HCT116 (cell line): ENCODE measurements at regions not wholly inside any gene's neighbourhood (a gene's known extent, or its start where the extent isn't known, plus 50 kb on each side); places are given as distances from the start of the nearest gene placed in this dataset.

Source experiments
- ATAC-seq: fragments of 200-7000 bp; cut with Tn5 transposase; 2 replicates; pipeline ENCODE4 v1.9.1; 2020; ENCODE audit warnings: mild to moderate bottlenecking, moderate library complexity
- BruUV-seq: library from RNA; stranded (reverse); fragments of 400-500 nt; replicated peaks from 2 replicates; lab custom pipeline; 2021; lab: Mats Ljungman, UMichigan
- CTCF ChIA-PET: fragments of 300-600 bp; sonication (Branson Sonifier 250); formaldehyde crosslinking; loops from one replicate; lab custom pipeline; 2021; ENCODE audit warnings: antibody characterized with exemption; lab: Charles Lee
- POLR2A ChIA-PET: fragments of 300-600, 350-600 bp; sonication (Branson Sonifier 250); formaldehyde crosslinking; loops from one replicate; lab custom pipeline; 2021; ENCODE audit warnings: antibody characterized with exemption; lab: Charles Lee
- RAD21 ChIA-PET, 2 experiments: fragments of 300-600 bp; sonication (Branson Sonifier 250); formaldehyde crosslinking; loops; one replicate each; lab custom pipeline; 2023; ENCODE audit warnings: low total read pairs in 2 of 2; ENCODE audit not compliant: uncharacterized antibody in 2 of 2, unreplicated experiment in 2 of 2, low non-redundant PET in 1 of 2; lab: Charles Lee
- DNase-seq: peaks from one replicate; pipeline ENCODE4 v3.0.0-alpha.2; 2010; ENCODE audit warnings: low read depth, low spot score
- H2AFZ ChIP-seq: fragments of 200-600 bp; shearing (Covaris generic), sonication (generic); 2 replicates; pipeline ENCODE4 v1.6.1; 2017; ENCODE audit warnings: low read depth, mixed run types, mixed read lengths, antibody characterized with exemption, low read length; ENCODE audit not compliant: poor library complexity, severe bottlenecking
- H3K27ac ChIP-seq: 2 replicates; pipeline ENCODE4 v1.5.1; 2012; ENCODE audit warnings: low read depth, low read length
- H3K27me3 ChIP-seq: fragments of 200-600 bp; sonication (generic); 2 replicates; pipeline ENCODE4 v1.6.1; 2016; ENCODE audit warnings: mixed run types, low read length, mixed read lengths; ENCODE audit not compliant: insufficient read depth
- H3K36me3 ChIP-seq, 2 experiments: fragments of 200-500 bp in 1 of 2; fragments of 200-600 bp in 1 of 2; sonication (Bioruptor generic) in 1 of 2; sonication (generic) in 1 of 2; 2 replicates each; pipeline versions ENCODE4 v1.5.1 to v1.6.1; 2014 to 2016; ENCODE audit warnings: low read length in 2 of 2, inconsistent platforms in 1 of 2, mixed read lengths in 1 of 2, mixed run types in 1 of 2; ENCODE audit not compliant: insufficient read depth in 2 of 2, control insufficient read depth in 1 of 2
- H3K4me1 ChIP-seq, 2 experiments: fragments of 200-600 bp in 1 of 2; sonication (generic) in 1 of 2; 2 replicates each; pipeline versions ENCODE4 v1.5.1 to v1.6.1; 2012 to 2017; ENCODE audit warnings: low read length in 2 of 2, inconsistent platforms in 1 of 2, mild to moderate bottlenecking in 1 of 2, mixed read lengths in 1 of 2, mixed run types in 1 of 2, moderate library complexity in 1 of 2; ENCODE audit not compliant: insufficient read depth in 2 of 2, control insufficient read depth in 1 of 2
- H3K4me2 ChIP-seq: fragments of 200-600 bp; sonication (generic); 2 replicates; pipeline ENCODE4 v1.6.1; 2017; ENCODE audit warnings: mixed run types, low read length, mixed read lengths
- H3K4me3 ChIP-seq, 2 experiments: fragments of 200-600 bp in 1 of 2; sonication (generic) in 1 of 2; replicated peaks in 1 of 2; 2 replicates each; pipeline ENCODE4 v1.5.1; 2011 to 2016; ENCODE audit warnings: low read length in 2 of 2, control low read depth in 1 of 2, low read depth in 1 of 2, mild to moderate bottlenecking in 1 of 2, mixed read lengths in 1 of 2, mixed run types in 1 of 2
- H3K79me2 ChIP-seq: fragments of 200-600 bp; sonication (generic); 2 replicates; pipeline ENCODE4 v1.6.1; 2017; ENCODE audit warnings: mild to moderate bottlenecking, mixed run types, low read length, moderate library complexity, mixed read lengths; ENCODE audit not compliant: insufficient read depth
- H3K9ac ChIP-seq: fragments of 200-600 bp; sonication (generic); 2 replicates; pipeline ENCODE4 v1.6.1; 2016; ENCODE audit warnings: low read length, mixed read lengths
- H3K9me2 ChIP-seq: fragments of 200-600 bp; sonication (generic), shearing (Covaris generic); 2 replicates; pipeline ENCODE4 v1.6.1; 2017; ENCODE audit warnings: mixed run types, mild to moderate bottlenecking, moderate library complexity; ENCODE audit not compliant: insufficient read depth
- H3K9me3 ChIP-seq, 2 experiments: fragments of 200-500 bp in 1 of 2; fragments of 200-600 bp in 1 of 2; sonication (Bioruptor generic) in 1 of 2; sonication (generic) in 1 of 2; 2 replicates each; pipeline ENCODE4 v1.6.1; 2014 to 2017; ENCODE audit warnings: low read length in 2 of 2, mixed read lengths in 2 of 2, inconsistent platforms in 1 of 2, low read depth in 1 of 2, mild to moderate bottlenecking in 1 of 2, mixed run types in 1 of 2, moderate library complexity in 1 of 2; ENCODE audit not compliant: control insufficient read depth in 1 of 2, insufficient read depth in 1 of 2
- H4K20me1 ChIP-seq: fragments of 200-600 bp; sonication (generic), shearing (Covaris generic); 2 replicates; pipeline ENCODE4 v1.6.1; 2017; ENCODE audit warnings: mixed run types, mild to moderate bottlenecking, moderate library complexity; ENCODE audit not compliant: insufficient read depth
- CEBPB ChIP-seq: IDR thresholded peaks from 2 replicates; pipeline ENCODE4 v1.6.1; 2012; ENCODE audit warnings: low read depth
- EGR1 ChIP-seq: IDR thresholded peaks from 2 replicates; pipeline ENCODE4 v1.6.1; 2012; ENCODE audit warnings: low read depth
- POLR2A ChIP-seq: IDR thresholded peaks from 2 replicates; pipeline ENCODE4 v1.7.0; 2011; ENCODE audit warnings: borderline replicate concordance; ENCODE audit not compliant: insufficient read depth, insufficient read length; ENCODE audit errors: extremely low read depth
- SP1 ChIP-seq: IDR thresholded peaks from 2 replicates; pipeline ENCODE4 v1.6.1; 2012; ENCODE audit warnings: low read depth
- SRF ChIP-seq: IDR thresholded peaks from 2 replicates; pipeline ENCODE4 v1.6.1; 2012; ENCODE audit warnings: low read depth
- TCF7L2 ChIP-seq: IDR thresholded peaks from 2 replicates; pipeline ENCODE4 v1.7.0; 2011; ENCODE audit warnings: borderline replicate concordance, inconsistent platforms; ENCODE audit not compliant: insufficient read depth, insufficient read length; ENCODE audit errors: extremely low read depth
- intact Hi-C: fragments of 100-400 bp; cut with micrococcal nuclease; formaldehyde crosslinking; loops from 2 replicates; pipeline ENCODE4 v1.10.0; 2022
- TF ChIP-seq, protein P1 (sequence below): IDR thresholded peaks from 2 replicates; pipeline ENCODE4 v1.6.1; 2012
- TF ChIP-seq, protein P2 (sequence below), 3 experiments: fragments of 200-600 bp in 1 of 3; sonication (generic) in 1 of 3; IDR thresholded peaks in 2 of 3; conservative IDR thresholded peaks in 1 of 3; 2 replicates each; pipeline ENCODE4 v1.5.1; 2012 to 2017; ENCODE audit warnings: low read depth in 2 of 3, low read length in 2 of 3, antibody characterized with exemption in 1 of 3, borderline replicate concordance in 1 of 3, control low read depth in 1 of 3, mild to moderate bottlenecking in 1 of 3, mixed read lengths in 1 of 3, mixed run types in 1 of 3, moderate library complexity in 1 of 3; ENCODE audit not compliant: insufficient read depth in 1 of 3
- TF ChIP-seq, protein P3 (sequence below): IDR thresholded peaks from 2 replicates; pipeline ENCODE4 v1.6.1; 2012; ENCODE audit warnings: low read depth

DNA sequence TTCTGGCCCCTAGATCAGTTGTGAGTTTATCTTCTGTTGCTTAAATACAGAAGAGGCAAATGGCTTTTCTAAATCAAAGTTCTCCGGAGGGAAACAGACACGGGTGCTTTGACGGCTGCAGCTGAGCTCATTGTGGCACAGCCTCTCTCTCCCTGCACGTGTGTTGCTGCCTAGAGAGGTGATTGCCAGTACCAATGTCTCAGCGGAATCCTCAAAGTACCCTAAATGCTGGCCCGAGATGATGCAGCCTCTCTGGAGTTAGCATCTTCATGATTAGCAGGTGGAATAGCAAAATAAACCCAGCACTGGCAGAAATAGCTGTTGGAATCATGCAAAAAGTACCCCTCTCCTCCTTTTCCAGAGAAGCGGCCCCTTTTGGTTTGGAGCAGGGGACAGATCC is 192.2 kb downstream of the PRDM2 start:
- no peaks in the 10 kb centered on the region for H3K9me2 ChIP-seq
- H3K27me3 ChIP-seq: peaks cover 14% of the 10 kb centered on the region
- no peak for TF ChIP-seq POLR2A
- no peak for TF ChIP-seq SP1
- no peak for TF ChIP-seq SRF
- TF ChIP-seq, protein P1, sequence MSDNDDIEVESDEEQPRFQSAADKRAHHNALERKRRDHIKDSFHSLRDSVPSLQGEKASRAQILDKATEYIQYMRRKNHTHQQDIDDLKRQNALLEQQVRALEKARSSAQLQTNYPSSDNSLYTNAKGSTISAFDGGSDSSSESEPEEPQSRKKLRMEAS: no peak
- no peak for TF ChIP-seq TCF7L2
- TF ChIP-seq CEBPB: no peak
- TF ChIP-seq, protein P2, sequence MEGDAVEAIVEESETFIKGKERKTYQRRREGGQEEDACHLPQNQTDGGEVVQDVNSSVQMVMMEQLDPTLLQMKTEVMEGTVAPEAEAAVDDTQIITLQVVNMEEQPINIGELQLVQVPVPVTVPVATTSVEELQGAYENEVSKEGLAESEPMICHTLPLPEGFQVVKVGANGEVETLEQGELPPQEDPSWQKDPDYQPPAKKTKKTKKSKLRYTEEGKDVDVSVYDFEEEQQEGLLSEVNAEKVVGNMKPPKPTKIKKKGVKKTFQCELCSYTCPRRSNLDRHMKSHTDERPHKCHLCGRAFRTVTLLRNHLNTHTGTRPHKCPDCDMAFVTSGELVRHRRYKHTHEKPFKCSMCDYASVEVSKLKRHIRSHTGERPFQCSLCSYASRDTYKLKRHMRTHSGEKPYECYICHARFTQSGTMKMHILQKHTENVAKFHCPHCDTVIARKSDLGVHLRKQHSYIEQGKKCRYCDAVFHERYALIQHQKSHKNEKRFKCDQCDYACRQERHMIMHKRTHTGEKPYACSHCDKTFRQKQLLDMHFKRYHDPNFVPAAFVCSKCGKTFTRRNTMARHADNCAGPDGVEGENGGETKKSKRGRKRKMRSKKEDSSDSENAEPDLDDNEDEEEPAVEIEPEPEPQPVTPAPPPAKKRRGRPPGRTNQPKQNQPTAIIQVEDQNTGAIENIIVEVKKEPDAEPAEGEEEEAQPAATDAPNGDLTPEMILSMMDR (IDR thresholded peaks at IDR 0.05 in 2 of 3, conservative IDR thresholded peaks at IDR 0.05 in 1 of 3; ENCODE audit: borderline replicate concordance in 1 of 3, insufficient read depth in 1 of 3, low read depth in 2 of 3, low read length in 2 of 3): no peak
- TF ChIP-seq, protein P3, sequence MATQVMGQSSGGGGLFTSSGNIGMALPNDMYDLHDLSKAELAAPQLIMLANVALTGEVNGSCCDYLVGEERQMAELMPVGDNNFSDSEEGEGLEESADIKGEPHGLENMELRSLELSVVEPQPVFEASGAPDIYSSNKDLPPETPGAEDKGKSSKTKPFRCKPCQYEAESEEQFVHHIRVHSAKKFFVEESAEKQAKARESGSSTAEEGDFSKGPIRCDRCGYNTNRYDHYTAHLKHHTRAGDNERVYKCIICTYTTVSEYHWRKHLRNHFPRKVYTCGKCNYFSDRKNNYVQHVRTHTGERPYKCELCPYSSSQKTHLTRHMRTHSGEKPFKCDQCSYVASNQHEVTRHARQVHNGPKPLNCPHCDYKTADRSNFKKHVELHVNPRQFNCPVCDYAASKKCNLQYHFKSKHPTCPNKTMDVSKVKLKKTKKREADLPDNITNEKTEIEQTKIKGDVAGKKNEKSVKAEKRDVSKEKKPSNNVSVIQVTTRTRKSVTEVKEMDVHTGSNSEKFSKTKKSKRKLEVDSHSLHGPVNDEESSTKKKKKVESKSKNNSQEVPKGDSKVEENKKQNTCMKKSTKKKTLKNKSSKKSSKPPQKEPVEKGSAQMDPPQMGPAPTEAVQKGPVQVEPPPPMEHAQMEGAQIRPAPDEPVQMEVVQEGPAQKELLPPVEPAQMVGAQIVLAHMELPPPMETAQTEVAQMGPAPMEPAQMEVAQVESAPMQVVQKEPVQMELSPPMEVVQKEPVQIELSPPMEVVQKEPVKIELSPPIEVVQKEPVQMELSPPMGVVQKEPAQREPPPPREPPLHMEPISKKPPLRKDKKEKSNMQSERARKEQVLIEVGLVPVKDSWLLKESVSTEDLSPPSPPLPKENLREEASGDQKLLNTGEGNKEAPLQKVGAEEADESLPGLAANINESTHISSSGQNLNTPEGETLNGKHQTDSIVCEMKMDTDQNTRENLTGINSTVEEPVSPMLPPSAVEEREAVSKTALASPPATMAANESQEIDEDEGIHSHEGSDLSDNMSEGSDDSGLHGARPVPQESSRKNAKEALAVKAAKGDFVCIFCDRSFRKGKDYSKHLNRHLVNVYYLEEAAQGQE: no peak
- no peak for TF ChIP-seq EGR1
- no peaks in the 10 kb centered on the region for H3K9me3 ChIP-seq
- POLR2A ChIA-PET: no interaction called here
- DNase-seq (no peak), ATAC-seq (no peak)
- no peak overlapping the region for H3K9ac ChIP-seq
- H3K4me1 ChIP-seq: no peaks in the 10 kb centered on the region
- no peak overlapping the region for H3K27ac ChIP-seq
- RAD21 ChIA-PET: no interaction called here
- CTCF ChIA-PET: no interaction called here
- H3K79me2 ChIP-seq: no peaks in the 10 kb centered on the region
- no peak overlapping the region for H2AFZ ChIP-seq
- no peak overlapping the region for H3K4me3 ChIP-seq
- no peaks in the 10 kb centered on the region for H4K20me1 ChIP-seq
- intact Hi-C loops: no loop called here
- H3K36me3 ChIP-seq: no peaks in the 10 kb centered on the region
- BruUV-seq: no TSS peak
- H3K4me2 ChIP-seq: no peak overlapping the region
